HG03378 (cell line): ENCODE measurements at regions not wholly inside any gene's neighbourhood (a gene's known extent, or its start where the extent isn't known, plus 50 kb on each side); places are given as distances from the start of the nearest gene placed in this dataset.
"Not testable (repeated sequence)": the region's sequence is repeated elsewhere in the genome, so short reads cannot be mapped to it uniquely, and the experiment has no call there.

ENCODE experiments used
- ATAC-seq: cut with Tn5 transposase; IDR thresholded peaks from one replicate; pipeline ENCODE4 v1.9.1; 2021; ENCODE audit warnings: mild to moderate bottlenecking, moderate library complexity; ENCODE audit not compliant: unreplicated experiment

- no peak for ATAC-seq
Measured at GRCh38 chr6:10138917-10139316, 276.0 kb downstream of the TFAP2A start.

GRCh38 chr6:10136636-10137035 is 278.2 kb downstream of the TFAP2A start:
- no peak for ATAC-seq

GRCh38 chr6:10134185-10134584 is 280.7 kb downstream of the TFAP2A start:
- not testable (repeated sequence) for ATAC-seq

- no peak for ATAC-seq
Measured at GRCh38 chr6:10128721-10129120, 286.2 kb downstream of the TFAP2A start.

GRCh38 chr6:10122164-10122563 is 292.7 kb downstream of the TFAP2A start:
- ATAC-seq, result no peak

DNA sequence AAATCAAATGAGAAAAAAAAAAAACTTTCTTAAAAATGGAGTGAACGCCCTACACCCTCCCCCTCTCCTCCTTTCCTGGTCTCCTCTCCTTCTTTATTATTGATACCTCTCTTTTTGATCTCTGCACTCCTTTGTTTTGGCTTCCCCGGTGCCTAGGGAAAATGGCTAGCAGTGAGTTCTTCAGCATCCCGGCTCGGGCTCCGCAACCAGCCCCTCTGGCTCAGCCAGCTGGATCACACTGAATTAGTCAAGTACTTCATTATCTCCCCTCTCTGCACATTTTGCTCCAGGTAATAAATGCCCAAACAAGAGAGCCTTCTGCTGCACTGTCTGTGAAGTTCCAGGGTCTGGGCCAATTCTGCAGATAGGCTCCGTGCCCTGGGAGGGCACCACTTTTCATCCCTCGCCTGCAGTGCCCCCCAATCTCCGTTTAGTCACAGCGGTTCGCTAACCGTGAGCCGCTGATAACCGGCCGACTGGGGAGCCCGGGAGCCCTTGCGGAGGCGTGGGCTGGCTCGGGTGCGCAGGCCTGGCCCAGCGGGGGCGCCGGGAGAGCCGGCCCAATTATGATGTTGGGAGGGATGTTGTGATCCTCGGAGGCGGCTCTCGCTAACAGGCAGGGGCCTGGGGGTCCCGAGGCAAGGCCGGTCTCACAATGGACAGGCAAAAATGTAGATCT is 301.9 kb downstream of the TFAP2A start:
- no peak for ATAC-seq

GRCh38 chr6:10111975-10112374 is 302.9 kb downstream of the TFAP2A start:
- ATAC-seq, result no peak

DNA sequence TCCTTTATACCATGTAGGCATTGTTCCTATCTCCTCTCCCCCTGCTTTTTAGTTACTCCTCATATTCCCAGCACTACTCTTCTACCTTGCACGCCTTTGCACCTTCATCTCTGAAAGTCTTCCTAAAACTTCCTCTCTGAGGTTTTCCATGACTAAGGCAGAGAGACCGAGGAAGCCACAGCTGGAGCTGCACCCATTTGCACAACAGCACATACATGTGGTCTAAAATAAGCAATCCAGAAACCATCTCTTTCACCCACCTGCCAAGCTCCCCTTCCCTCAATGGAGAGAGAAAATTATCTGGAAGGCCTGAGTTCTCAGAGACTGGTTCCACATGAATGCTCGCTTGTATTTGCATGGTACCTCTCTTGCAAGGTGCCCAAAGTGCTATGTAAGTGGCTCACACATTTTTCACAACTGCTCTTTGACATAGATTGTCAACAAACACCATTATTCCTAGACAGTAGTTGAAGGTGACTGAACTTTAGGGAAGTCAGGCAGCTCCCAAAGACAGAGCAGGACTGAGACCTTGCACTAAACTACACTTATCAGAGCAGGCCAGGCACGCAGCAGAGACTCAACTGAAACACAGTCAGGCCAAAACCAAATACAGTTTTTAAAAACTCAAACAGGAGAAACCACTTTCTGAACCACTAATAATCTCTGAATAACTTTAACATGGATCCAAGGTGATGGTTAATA is 313.2 kb downstream of the TFAP2A start:
- ATAC-seq, result no peak

GRCh38 chr6:10099529-10100140 is 315.2 kb downstream of the TFAP2A start:
- no peak for ATAC-seq

- ATAC-seq, result no peak
Measured at GRCh38 chr6:10098756-10099528, 315.9 kb downstream of the TFAP2A start.

GRCh38 chr6:10093282-10093681 is 321.6 kb downstream of the TFAP2A start:
- no peak for ATAC-seq

DNA sequence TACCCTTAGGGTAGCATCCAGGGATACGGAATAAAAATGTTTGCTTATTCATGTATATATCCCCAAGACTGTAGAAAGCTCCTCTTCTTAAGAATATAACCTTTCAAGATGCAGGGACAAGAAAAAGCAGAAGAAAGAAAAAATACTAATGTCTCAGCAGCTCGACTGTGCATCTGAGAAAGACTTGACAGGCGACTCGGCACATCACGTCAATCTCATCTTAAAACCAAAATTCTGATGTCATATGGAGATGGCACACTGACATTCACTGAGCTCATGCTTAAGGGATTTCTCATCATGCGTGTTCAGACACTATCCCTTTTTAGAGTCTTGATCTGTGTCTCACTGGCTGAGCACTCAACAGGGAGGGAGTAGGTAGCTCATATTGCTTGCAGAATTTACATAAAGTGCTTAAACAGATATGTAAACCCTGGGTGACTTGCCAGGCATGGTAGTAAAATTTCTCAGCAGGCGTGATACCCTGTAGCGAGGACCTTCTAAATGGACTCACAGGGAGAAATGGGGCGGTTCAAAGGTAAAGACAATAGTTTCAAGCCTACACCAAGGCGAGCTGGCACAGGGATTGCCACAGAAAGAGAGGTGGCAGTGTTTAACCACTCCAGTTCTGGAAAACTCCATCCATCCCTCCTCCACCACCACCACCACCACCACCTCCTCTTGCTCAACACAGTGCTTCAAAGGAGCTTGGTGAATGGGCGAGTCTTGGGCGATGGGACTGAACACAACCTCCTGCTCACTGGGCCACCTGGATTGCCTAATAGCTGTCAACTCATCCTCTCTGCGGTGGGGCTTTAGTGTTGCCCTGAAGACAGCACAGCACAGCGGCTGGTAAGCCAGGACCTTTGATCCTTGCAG is 330.5 kb downstream of the TFAP2A start:
- no peak for ATAC-seq

- ATAC-seq, result no peak
Measured at GRCh38 chr6:10082385-10082784, 332.5 kb downstream of the TFAP2A start.

GRCh38 chr6:10081957-10082356 is 332.9 kb downstream of the TFAP2A start:
- no peak for ATAC-seq

DNA sequence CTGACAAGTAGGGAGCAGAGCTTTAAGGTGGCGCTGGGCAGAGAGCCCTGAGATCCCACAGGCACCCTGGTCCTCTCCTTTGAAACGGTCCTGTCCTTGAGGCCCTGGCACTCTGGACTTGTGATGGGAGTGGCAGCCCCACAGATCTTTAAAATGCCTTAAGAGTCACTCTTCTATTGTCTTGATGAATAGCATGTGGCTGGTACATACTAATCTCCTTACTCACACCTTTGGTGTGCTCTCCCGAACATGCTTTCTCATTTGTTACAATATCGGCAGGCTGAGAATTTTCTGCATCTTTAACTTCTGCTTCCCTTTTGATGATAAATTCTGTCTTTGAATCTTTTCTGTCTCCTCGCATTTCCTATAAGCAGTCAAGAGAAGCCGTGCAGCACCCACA is 333.8 kb downstream of the TFAP2A start:
- ATAC-seq, result no peak

DNA sequence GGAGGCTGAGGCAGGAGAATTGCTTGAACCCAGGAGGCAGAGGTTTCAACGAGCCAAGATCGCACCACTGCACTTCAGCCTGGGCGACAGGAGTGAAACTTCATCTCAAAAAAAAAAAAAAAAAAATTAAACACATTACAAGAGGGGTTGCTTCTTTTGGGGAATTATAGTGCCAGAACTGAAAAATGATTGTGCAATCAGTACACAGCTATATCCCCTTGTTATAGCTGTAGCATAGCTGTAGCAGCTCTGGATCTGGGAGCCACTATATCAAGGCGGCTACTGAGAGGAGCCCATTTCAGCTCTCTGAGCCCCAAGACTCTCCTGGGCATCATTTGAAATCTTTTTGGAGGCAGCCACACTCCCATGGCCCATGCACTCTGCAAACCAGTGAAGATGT is 334.3 kb downstream of the TFAP2A start:
- no peak for ATAC-seq

GRCh38 chr6:10078581-10078980 is 336.3 kb downstream of the TFAP2A start:
- no peak for ATAC-seq

- not testable (repeated sequence) for ATAC-seq
Measured at GRCh38 chr6:10074726-10075125, 340.1 kb downstream of the TFAP2A start.

GRCh38 chr6:10073341-10073740 is 341.5 kb downstream of the TFAP2A start:
- no peak for ATAC-seq

- no peak for ATAC-seq
Measured at GRCh38 chr6:10071631-10072220, 343.1 kb downstream of the TFAP2A start.
